ENCODE measurements at regions not wholly inside any gene's neighbourhood (a gene's known extent, or its start where the extent isn't known, plus 50 kb on each side); places are given as distances from the start of the nearest gene placed in this dataset.

- intact Hi-C loops (cut with DNase I): no loop called here
- DNase-seq: no peak
- Histone ChIP-seq H3K27ac (no peak overlapping the region), H3K4me1 (peaks cover 17 to 25% of the 10 kb centered on the region in 2 donors), H3K4me3 (replicated peaks in 1 of 3) (no peak overlapping the region), H3K27me3 (no peaks in the 10 kb centered on the region), H3K36me3 (no peaks in the 10 kb centered on the region), H3K9me3 (no peaks in the 10 kb centered on the region)
- TF ChIP-seq, protein P1, sequence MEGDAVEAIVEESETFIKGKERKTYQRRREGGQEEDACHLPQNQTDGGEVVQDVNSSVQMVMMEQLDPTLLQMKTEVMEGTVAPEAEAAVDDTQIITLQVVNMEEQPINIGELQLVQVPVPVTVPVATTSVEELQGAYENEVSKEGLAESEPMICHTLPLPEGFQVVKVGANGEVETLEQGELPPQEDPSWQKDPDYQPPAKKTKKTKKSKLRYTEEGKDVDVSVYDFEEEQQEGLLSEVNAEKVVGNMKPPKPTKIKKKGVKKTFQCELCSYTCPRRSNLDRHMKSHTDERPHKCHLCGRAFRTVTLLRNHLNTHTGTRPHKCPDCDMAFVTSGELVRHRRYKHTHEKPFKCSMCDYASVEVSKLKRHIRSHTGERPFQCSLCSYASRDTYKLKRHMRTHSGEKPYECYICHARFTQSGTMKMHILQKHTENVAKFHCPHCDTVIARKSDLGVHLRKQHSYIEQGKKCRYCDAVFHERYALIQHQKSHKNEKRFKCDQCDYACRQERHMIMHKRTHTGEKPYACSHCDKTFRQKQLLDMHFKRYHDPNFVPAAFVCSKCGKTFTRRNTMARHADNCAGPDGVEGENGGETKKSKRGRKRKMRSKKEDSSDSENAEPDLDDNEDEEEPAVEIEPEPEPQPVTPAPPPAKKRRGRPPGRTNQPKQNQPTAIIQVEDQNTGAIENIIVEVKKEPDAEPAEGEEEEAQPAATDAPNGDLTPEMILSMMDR (IDR thresholded peaks at IDR 0.05): no peak
- TF ChIP-seq POLR2A (IDR thresholded peaks at IDR 0.05): no peak
- WGBS, 2 donors: 93 to 94% methylated on average over 16 to 18 of the region's 18 CpGs
These were observed 79.8 kb upstream of the STOX2 start for GRCh38 chr4:183825346-183825745.

DNA sequence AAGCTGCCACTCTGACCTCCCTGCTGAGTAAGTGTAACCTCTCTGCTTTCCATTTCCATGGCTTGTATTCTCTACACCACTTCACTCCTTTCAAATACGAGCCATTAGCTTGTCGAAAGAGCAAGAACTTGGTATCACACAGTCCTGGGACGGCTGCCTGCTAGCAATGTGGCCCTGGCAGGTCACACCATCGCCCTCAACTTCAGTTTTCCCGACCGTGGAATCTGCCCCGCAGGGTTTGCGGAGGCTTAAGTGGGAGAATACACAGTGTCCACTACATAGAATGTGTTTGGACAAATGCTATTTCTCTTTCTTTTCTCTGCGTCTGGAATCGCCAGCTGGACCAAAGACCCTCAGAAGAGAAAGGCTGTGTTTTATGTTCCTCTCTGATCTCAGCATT lies 78.6 kb upstream of the STOX2 start:
- H3K9me3 ChIP-seq: no peaks in the 10 kb centered on the region
- peaks cover 24 to 31% of the 10 kb centered on the region in 2 donors for H3K4me1 ChIP-seq
- WGBS, 2 donors: 66 to 72% methylated on average over 10 of the region's 10 CpGs
- intact Hi-C loops (cut with DNase I): no loop called here
- H3K4me3 ChIP-seq (replicated peaks in 1 of 3): no peak overlapping the region
- peak in 1 of 2 donors; percentile 19 for DNase-seq
- H3K27ac ChIP-seq: peak overlapping the region in 1 of 3 donors; percentile 11
- H3K36me3 ChIP-seq: no peaks in the 10 kb centered on the region
- H3K27me3 ChIP-seq: no peaks in the 10 kb centered on the region
- TF ChIP-seq POLR2A (IDR thresholded peaks at IDR 0.05): no peak
- TF ChIP-seq, protein P1 (IDR thresholded peaks at IDR 0.05): no peak

- peak in 1 of 2 donors; percentile 35 for DNase-seq
- Histone ChIP-seq H3K27me3 (no peaks in the 10 kb centered on the region), H3K4me1 (peaks cover 24 to 35% of the 10 kb centered on the region in 2 donors), H3K4me3 (replicated peaks in 1 of 3) (no peak overlapping the region), H3K36me3 (no peaks in the 10 kb centered on the region), H3K27ac (no peak overlapping the region), H3K9me3 (no peaks in the 10 kb centered on the region)
- no peak for TF ChIP-seq POLR2A (IDR thresholded peaks at IDR 0.05)
- TF ChIP-seq, protein P1 (IDR thresholded peaks at IDR 0.05): no peak
- WGBS, 2 donors: 57 to 65% methylated on average over 6 of the region's 6 CpGs
- intact Hi-C loops (cut with DNase I): no loop called here
These were observed 77.0 kb upstream of the STOX2 start for GRCh38 chr4:183828125-183828524.

- Histone ChIP-seq H3K36me3 (no peaks in the 10 kb centered on the region), H3K4me3 (replicated peaks in 1 of 3) (no peak overlapping the region), H3K9me3 (no peaks in the 10 kb centered on the region), H3K27me3 (no peaks in the 10 kb centered on the region), H3K27ac (no peak overlapping the region), H3K4me1 (peaks cover 24 to 35% of the 10 kb centered on the region in 2 donors)
- TF ChIP-seq, protein P1 (IDR thresholded peaks at IDR 0.05): no peak
- no peak for TF ChIP-seq POLR2A (IDR thresholded peaks at IDR 0.05)
- DNase-seq: no peak
- WGBS, 2 donors: 36 to 46% methylated on average over 3 of the region's 3 CpGs
- intact Hi-C loops (cut with DNase I): no loop called here
These were observed 76.3 kb upstream of the STOX2 start for GRCh38 chr4:183828839-183829238.

DNA sequence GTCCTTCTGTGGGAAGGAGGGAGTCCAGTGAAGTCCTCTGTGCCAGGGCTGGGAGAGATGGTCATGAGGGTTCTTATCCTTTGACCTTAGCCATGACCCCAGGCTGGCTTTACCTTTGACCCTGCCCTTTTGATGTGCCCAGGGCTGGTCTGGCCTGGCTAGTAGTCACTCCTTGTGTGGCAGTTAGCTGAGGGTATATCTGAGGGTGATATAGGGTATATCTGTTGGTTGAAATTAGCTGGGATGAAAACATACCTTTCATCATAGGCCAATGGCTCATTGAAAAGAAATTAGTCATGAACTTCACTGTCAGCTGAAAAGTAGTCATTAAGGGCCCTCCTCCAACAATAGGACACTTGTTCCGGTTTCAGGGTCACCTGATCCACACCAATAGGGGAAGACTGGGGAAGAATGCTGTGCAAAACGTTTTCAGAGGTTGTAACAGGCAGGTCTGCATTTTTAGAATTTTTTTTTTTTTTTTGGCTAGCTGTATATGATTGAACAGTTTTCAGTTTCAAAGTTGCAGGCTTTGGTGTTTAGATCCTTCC lies 74.6 kb upstream of the STOX2 start:
- Histone ChIP-seq H3K9me3 (no peaks in the 10 kb centered on the region), H3K36me3 (no peaks in the 10 kb centered on the region), H3K27me3 (no peaks in the 10 kb centered on the region), H3K4me3 (replicated peaks in 1 of 3) (no peak overlapping the region), H3K27ac (peak overlapping the region in 2 of 3 donors; percentile 43 to 56), H3K4me1 (peaks cover 32 to 42% of the 10 kb centered on the region in 2 donors)
- intact Hi-C loops (cut with DNase I): no loop called here
- TF ChIP-seq, protein P1 (IDR thresholded peaks at IDR 0.05): no peak
- TF ChIP-seq POLR2A (IDR thresholded peaks at IDR 0.05): no peak
- WGBS, 2 donors: 9 to 19% methylated on average over 2 of the region's 2 CpGs
- peak in 1 of 2 donors; percentile 17 for DNase-seq

Measured in thyroid gland (tissue), 4 donors.